Amygdala (tissue), 56 donors: ENCODE measurements at regions not wholly inside any gene's neighbourhood (a gene's known extent, or its start where the extent isn't known, plus 50 kb on each side); places are given as distances from the start of the nearest gene placed in this dataset.
A peak's percentile ranks its signal among the peaks of the same experiment; 100 is the strongest.
"Not testable (repeated sequence)": the region's sequence is repeated elsewhere in the genome, so short reads cannot be mapped to it uniquely, and the experiment has no call there.

Experiments
- DNase-seq, 56 donors: peaks; one replicate each; lab custom pipeline; 2025; lab: John Stamatoyannopoulos, UW

DNA sequence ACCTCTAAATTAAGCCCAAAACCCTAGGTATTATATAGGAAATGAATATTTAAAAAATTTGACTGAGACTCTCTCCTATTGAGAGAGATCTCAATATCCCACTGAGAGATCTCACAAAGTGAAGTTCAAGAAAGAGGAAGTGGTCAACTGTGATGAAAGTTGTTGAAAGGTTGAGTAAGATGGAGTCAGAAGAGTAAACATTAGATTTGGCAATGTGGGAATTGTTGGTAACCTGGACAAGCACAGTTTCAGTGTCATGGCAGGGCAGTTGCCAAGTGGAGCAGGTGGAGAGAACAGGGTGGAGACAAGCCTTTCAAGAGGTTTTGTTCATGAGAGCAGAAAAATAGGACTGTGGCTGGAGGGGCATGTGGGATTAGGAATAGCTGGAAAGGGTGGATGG, 747.9 kb downstream of the EPHA7 start:
- not testable (repeated sequence) for DNase-seq

DNA sequence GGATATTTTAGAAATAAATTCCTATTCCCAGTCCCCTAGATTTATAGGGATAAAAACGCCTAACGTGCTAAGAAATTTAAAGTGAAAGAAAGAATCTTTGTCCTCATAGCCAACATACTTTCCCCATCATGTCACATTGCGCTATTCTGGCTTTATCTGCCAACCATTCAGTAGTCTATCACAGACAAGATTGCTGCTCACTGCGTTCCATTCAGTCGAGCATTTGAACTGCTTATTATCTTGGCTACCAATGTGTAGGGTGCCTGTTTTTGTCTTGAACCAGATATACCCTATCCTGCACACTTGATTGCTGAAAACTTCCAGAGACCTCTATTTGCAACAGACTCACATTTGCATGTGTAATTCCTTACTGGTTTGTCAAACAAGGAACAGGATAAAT, 751.5 kb downstream of the EPHA7 start:
- DNase-seq = no peak

DNA sequence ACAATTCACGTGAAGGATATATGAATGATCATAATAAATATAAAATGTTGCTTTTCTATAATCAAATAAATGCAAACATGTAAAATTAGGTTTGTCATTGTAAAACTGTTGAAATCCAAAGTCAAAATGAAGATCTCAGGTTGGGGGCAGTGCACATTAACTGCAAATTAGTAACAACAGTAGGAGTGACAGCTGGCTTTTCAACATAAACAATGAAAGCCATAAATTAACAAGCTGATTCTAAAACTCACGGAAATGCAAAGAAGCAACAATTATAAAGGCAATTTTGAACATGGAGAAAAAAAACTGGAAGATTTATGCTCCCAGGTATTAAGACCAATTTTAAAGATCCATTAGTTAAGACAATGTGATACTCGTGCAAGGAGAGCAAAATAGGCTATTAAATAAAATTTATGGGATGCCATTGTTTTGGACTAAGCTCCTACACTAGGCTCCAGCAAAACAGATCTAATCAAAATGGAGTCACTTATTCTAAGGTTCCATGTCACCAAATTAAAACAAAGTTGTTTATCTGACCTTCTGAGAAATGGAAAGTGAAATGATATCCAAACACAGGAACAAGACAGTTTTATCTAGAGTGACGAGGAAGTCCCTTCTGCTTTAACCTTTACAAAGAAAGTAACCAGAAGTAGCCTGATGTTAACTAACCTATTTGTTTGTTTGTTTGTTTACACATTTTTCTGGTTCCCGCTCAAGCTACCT, 770.8 kb downstream of the EPHA7 start:
- no peak for DNase-seq

DNA sequence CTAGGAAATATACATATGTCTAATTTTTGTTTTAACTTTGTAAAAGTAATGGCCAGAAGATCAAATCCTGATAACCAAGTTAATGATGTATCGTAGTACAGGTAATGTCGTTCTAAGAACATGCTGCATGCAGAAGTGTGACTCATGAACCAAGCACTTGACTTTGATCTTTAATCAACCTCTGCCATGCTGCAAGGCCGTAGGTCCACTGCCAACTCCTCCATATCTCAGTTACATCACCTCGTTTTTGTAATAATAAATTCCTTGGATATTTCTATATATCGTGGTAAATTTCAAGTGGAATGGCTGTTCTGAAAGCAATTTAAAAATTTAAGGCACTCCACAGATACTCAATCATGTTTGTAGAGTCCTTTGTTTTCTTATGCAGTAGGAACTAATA, 771.7 kb downstream of the EPHA7 start:
- no peak for DNase-seq

- peak in 4 of 56 donors; percentile 0 to 3 (median 1) for DNase-seq
Measured at GRCh38 chr6:92644104-92644791, 775.1 kb downstream of the EPHA7 start.

DNA sequence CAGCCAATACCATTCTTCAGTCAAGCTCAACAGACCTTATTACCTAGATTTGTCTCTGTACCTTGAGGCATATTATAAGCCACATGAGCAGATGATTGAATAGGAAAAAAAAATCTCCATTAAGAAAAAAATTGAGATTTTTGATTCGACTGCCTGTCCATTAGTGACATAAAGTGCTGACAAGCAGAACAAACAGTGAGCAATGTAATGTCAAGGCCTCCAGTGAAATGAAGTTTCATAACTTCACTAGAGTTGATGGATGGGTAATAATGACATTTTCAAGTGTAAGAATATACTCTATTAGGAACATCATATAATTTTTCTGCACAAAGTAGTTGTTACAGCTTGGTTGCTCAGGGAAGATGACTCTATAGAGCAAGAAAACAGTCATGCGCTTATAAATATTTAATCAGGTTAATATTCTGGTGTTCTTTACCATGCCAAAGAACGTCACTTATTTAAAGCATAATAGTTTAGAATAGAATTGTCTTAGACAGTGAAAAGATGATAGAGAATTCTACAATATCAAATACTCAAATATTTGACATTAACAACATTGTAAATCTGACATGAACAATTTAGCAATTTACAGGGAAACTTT, 783.7 kb downstream of the EPHA7 start:
- no peak for DNase-seq

- DNase-seq = no peak
Measured at GRCh38 chr6:92634561-92634960, 784.8 kb downstream of the EPHA7 start.

- no peak for DNase-seq
Measured at GRCh38 chr6:92623431-92623830, 795.9 kb downstream of the EPHA7 start.

GRCh38 chr6:92617721-92618120, 801.6 kb downstream of the EPHA7 start:
- DNase-seq = no peak

GRCh38 chr6:92608751-92609150, 810.6 kb downstream of the EPHA7 start:
- no peak for DNase-seq

DNA sequence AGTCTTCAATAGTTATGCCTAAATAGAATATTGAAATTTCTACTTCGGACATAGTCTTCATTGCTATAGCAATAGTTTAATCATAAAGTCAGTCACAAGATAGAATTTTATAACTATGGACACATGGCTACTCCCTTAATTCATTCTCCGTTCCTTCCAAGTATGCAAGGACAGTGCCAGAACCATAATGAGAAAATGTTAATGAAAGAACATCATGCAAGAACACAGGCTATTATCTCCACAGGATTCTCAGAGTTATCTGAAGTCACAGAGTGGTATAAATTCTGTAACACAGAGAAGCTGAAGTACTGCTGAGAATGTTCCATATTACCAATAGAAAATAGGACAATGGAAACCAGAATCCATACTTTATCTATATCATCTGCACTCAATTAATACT, 826.2 kb downstream of the EPHA7 start:
- no peak for DNase-seq

- no peak for DNase-seq
Measured at GRCh38 chr6:92589996-92590395, 829.4 kb downstream of the EPHA7 start.

DNA sequence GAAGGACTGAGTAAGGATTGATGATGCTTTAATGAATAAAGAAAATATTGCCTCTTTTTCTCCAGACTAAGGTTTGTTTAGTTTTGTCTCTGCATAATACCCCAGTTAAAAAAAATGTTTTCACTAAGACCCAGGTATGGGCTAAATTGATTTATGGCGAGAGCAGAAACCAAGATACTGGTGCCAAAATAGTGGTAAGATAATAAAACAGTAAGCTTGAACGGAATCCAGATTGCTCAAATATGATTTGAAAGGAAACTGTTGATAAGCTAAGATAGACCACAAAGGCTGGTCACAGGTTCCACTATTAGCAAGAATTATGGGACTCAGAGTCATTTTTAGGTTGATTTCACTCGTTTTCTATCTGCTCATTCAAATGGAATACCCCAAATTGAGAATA, 831.2 kb downstream of the EPHA7 start:
- no peak for DNase-seq

- no peak for DNase-seq
Measured at GRCh38 chr6:92587525-92587924, 831.8 kb downstream of the EPHA7 start.

DNA sequence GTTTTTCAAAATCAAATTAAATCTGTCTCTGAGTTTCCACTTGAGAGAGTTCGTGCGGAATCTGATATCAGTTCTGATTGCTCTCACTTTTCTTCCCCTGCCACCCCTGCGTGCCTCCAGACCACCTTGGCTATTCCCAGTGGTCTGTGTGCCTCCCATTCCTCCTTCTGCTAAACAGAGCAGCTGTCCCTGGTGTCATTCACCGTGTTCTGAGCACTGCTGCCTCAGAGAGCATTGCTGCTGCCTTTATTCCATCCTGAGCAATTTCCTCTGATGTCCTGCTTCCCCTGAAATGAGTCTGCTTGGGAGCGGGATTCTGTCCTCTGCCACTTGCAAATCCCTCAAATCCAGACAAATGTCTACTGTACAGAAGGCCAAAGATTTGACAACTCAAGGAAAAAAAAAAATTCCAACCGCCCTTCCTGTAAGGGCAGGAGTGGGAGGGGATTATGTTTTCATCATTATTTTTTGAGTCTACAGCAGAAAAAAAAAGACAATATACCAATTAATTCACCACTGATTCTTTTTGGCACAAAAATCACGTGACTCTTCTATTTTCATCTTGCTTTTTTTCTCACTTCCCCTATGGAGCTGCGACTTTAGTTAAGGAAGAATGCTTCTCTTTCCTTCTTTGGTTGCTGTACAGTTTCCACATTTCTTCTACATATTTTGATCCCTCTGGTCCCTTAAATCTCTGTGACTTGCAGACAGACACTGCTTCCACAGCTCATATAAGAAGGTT, 833.0 kb downstream of the EPHA7 start:
- DNase-seq = no peak

DNA sequence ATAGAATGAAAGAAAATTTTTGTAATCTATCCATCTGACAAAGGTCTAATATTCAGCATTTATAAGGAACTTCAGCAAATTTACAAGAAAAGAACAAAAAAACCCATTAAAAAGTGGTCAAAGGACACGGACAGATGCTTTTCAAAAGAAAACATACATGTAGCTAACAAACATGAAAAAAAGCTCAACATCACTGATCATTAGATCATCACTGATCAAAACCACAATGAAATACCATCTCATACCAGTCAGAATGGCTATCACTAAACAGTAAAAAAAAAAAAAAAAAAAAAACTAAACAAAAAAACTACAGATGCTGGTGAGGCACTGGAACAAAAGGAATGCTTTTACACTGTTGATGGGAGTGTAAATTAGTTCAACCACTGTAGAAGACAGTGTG, 837.1 kb downstream of the EPHA7 start:
- no peak for DNase-seq

- DNase-seq = no peak
Measured at GRCh38 chr6:92577077-92577719, 842.2 kb downstream of the EPHA7 start.

DNA sequence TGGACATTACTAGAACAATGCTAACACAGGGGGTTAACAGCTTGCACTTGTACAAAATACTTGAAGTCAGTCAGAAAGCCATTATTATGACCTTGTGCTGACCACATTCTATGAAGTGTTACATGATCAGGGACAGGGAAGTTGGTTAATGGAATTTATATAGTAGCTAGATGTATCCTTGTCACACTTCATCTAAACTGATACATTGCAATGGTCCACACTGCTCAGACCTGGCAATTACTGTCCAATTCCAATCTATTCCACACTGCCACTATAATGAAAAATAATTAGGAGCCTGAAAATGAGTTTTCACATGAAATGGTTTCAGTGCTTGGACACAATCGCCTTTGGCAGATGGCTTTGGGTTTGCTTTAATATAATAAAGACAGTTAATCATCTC, 850.8 kb downstream of the EPHA7 start:
- DNase-seq = no peak

GRCh38 chr6:92566632-92567031, 852.7 kb downstream of the EPHA7 start:
- DNase-seq = no peak

GRCh38 chr6:92564376-92564775, 855.0 kb downstream of the EPHA7 start:
- no peak for DNase-seq

- peak in 2 of 56 donors; percentile 0 to 1 for DNase-seq
Measured at GRCh38 chr6:92559611-92560010, 859.7 kb downstream of the EPHA7 start.
